HG03045 (cell line): ENCODE measurements at regions not wholly inside any gene's neighbourhood (a gene's known extent, or its start where the extent isn't known, plus 50 kb on each side); places are given as distances from the start of the nearest gene placed in this dataset.

Experiments used
- ATAC-seq: cut with Tn5 transposase; IDR thresholded peaks from one replicate; pipeline ENCODE4 v1.9.1; 2021; ENCODE audit warnings: mild to moderate bottlenecking, moderate library complexity; ENCODE audit not compliant: unreplicated experiment

GRCh38 chr10:130398090-130398994, 262.2 kb downstream of the GLRX3 start:
- no peak for ATAC-seq

DNA sequence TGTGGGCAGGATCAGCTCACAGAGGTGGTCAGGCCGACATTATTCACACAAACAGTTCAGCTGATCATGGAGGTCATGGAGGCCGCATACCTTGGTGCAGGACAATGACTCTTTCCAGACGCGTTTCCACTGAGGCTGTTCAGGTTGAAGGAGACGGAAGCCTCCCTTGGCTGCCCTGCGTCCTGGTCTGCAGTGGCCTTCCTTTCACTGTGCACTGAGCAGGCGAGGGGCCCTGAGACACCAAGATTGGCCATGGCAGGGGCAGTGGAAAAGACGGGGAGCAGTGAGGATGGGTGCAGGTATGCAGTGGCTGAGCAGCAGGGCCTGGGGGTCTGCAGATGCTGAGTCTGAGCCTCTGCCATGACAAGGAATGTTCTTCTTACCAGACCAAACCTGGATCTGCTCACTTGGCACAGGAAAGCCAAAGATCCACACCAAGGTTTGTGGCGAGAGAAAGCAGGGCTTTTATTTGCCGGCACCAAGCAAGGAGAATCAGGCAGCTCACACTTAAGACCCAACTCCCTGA, 263.3 kb downstream of the GLRX3 start:
- ATAC-seq, result no peak

DNA sequence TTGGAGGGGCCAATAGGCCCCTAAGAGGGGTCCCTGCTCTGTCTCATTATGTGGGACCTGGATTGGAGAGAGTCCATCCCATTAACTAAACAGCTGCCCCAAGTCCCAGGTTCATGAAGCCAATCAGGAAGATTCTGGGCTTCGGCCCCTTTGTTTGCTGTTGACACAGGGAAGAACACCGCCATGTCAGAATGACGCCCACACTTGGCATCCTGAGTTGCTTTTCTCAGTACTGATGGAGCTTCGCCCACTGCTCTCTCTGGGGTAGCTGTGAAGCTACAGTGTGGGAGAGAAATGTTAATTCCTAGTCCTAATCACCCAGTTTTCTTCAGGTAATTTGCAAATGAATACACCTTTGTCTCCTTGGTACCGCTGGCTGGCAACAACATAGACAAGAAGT, 264.7 kb downstream of the GLRX3 start:
- no peak for ATAC-seq

DNA sequence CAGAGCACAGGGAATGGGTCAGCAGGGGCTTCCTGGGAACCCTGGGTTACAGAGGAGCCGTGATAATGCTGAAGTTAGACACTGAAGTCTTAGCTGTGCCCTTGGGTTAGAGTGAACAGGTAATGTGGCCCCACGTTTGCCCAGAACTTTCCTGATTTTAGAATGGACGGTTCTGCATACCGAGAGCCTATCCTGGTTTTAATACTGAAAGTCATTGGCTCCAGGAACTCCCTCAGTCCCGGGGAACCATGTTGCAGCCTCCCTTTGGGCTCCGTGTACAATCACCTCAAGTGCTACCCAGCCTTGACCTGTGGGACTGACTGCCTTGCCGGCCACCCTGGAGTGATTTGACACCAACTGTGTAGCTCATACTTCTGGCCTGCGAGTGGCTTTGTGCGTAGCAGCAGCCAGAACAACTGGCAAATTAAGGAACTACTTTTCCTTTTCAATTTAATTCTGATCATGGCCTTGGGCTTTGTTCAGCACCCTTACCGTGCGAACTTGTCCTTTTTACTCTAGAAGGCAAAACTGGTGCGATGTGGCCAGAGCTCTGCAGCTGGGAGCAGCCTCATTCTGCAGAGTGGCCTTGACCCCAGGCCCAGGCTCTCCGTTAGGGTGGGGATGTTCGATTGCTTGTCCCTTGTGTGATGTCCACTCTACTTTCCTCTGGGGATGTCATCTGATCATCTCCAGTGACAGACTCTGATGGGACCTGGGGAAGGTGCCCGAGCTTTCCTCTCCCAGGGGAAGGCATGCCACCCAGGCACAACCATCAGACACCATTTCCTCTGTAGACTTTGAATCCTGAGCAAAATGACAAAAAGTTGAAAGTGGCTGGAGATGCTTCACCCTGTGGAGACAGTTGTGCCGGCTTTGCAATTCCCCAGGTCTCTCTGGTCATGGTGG, 265.9 kb downstream of the GLRX3 start:
- ATAC-seq, result no peak

DNA sequence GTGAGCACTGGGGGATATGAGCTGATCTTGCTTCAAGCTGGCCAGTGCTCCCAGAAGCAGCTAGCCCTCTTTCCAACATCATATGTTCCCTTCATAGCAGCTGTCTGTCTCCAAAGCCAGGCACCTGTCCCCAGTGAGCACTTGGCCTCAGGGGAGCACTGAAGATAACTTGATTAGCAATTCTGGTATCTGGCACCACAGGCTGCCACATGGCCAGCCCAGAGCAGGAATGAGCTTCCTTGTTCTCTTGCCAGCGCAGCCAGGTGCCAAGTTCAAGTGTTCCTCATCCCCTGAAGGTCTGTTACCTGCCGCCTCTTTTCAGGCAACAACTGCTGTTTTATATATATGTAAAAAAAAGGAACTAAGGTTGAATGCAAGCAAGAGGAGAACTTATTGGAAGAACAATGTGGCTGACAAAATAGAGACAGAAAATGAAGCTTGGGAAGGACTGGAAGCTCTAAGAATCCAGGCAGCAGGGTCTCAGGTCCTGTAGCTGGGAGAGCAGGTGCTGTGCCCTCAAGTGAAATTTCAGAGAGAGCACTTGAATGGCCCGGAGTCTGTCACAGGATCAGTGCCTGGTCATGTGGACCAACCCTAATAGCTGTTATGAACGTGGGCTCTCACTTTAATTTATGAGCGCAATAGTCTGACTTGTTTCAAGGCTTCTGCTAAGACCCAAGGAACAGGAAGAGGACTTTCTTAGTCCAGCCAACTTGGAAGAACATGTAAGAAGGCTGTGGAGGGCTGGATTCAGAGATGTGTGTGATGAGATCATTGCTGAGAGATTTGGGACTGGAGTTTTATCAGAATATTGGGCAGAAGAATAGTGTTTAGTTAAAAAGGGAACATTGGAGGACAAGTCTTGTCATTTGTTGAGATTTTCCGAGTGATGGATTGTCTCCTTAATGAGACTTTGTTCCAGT, 267.2 kb downstream of the GLRX3 start:
- ATAC-seq, result no peak

- ATAC-seq, result no peak
Observed at GRCh38 chr10:130404476-130405055, 268.4 kb downstream of the GLRX3 start.

DNA sequence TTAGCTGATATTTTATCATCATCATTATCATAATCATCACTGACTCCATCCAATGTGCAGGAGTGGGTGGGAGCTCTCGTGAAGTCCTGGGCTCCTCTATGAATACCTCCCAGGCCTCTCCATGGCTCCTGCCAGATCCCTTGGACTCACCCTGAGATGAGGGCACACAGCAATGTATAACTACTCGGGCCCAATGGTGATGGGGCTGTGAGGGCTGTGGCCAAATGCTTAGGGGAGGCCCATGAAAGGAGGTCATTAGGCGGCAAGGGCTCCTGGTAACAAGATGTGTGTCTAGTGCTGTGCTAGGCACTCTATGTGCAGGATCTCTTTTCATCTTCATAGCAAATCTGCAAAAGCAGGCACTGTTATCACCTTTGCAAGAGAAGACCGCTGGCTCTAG, 270.9 kb downstream of the GLRX3 start:
- ATAC-seq, result no peak

DNA sequence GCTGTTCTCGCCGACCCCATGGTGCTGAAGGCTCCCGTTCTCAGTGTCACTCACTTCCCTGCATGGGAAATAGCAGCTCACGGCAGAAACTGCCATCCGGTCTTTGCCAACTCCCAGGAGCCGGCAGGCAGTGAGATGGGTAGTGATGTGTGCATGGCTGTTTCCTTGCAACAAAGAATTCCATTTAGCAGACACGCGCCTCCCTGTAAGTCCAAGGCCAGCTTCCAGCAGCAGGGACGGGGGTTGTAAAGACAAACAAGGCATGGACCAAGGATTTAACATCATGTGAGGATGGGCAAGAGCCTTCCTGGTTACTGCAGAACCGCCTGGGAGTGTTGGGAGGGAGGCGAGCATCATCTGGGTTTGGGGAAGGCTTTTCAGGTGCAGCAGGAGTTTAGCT, 273.1 kb downstream of the GLRX3 start:
- no peak for ATAC-seq

GRCh38 chr10:130409931-130410330, 273.7 kb downstream of the GLRX3 start:
- ATAC-seq, result no peak

- no peak for ATAC-seq
Observed at GRCh38 chr10:130411496-130412085, 275.4 kb downstream of the GLRX3 start.

DNA sequence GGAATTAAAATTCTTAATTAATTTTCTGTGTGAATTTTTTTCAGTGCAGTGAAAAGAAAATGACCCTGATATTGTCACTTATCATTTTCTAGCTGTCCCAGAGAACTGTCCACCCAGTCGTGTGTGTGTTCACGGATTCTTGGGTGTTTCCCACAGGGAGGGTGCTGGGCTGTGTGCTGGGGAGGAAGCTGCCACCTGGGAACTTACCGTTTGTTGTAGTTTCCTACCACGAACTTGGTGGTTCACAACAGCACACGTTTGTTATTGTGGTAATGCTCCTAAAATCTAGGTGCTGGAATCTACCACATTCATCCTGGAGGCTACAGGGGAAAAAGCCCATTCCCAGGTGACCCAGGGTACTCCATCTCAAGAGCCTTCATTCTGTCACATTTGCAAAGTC, 276.1 kb downstream of the GLRX3 start:
- ATAC-seq, result no peak

DNA sequence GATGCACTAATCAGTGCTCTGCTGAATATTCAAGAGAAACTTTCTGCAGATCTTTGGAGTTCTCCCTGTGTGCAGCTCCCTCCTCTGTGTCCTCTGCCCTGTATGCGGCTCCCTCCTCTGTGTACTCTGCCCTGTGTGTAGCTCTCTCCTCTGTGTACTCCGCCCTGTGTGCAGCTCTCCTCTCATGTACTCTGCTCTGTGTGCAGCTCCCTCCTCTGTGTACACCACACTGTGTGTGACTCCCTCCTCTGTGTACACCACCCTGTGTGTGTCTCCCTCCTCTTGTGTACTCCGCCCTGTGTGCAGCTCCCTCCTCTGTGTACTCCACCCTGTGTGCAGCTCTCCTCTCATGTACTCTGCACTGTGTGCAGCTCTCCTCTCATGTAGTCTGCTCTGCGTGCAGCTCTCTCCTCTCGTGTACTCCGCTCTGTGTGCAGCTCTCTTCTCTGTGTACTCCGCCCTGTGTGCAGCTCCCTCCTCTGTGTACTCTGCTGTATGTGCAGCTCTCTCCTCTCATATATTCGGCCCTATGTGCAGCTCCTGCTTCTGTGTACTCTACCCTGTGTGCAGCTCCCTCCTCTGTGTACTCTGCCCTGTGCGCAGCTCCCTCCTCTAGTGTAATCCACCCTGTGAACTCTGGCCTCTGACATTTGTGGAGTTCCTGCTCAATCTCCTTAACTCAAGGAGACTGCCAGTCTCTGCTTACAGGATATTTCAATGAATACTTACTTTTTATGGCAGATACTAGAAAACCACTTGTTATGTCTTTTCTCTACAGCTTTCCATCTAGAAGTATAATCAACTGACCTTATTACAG, 280.4 kb downstream of the GLRX3 start:
- ATAC-seq, result no peak

- ATAC-seq, result no peak
Observed at GRCh38 chr10:130418731-130419130, 282.5 kb downstream of the GLRX3 start.

- ATAC-seq, result no peak
Observed at GRCh38 chr10:130421909-130422308, 285.7 kb downstream of the GLRX3 start.

GRCh38 chr10:130422366-130423324, 286.5 kb downstream of the GLRX3 start:
- no peak for ATAC-seq

DNA sequence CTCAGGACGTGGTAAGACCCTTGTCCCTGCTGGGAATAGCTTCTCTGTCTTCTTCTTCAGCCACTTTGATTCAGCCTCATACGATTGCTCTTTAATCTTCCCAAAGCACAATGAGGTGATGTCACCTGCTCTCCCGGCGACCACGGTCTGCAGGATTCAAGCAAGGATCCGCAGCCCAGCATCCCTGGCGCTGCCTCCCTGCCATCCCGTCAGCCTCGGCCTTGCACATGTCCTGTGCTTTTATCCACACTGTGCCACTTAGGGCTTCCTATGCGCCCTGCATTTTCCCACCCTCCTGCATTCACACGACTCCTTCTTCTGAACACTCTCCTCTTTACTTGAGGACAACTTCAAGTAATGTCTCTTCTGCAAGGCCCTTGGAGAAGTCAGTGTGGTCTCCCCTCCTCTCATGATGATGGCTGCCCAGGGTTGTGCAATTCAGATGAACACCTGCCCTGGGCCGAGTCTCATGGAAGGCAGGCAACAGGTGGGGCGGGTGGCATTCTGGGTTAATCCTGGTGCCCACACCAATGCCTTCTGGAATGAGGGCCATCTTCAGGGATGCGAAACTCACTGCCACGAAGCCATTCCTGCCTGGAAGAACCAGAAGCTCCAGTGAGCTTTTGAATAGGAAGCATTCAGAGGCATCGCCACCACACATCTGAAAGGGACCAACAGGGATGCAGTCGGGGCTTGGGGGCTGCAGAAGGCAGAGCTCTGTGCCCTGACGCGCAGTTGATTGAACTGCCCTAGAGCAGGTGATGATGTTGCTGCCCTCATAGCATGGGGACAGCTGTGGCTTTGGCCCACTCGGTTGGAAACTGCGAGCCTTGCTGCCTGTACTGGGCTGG, 287.5 kb downstream of the GLRX3 start:
- no peak for ATAC-seq

- no peak for ATAC-seq
Observed at GRCh38 chr10:130424418-130424817, 288.2 kb downstream of the GLRX3 start.
